ENCODE measurements at regions not wholly inside any gene's neighbourhood (a gene's known extent, or its start where the extent isn't known, plus 50 kb on each side); places are given as distances from the start of the nearest gene placed in this dataset.

DNA sequence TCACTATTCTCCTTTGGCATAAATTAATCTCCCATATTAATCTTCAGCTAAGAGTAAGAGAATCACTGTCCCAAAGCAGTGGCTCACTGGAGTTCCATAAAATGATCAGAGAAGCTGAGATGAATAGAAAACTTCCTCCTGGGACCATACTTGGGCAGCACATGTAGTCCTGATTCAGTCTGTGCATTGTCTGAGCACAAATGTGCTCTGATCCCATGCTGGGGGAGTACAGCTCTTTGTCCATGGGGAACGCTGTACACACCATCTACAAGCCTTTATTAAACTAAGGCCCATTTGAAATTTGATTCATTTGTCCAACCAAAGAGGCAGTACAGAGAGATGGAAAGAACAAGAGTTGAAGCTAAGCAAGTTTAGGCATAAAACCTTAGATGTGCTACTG, 147.4 kb upstream of the PGR start:
- Histone ChIP-seq H3K27me3 (ENCODE audit: control insufficient read depth in 2 of 2, insufficient read depth in 2 of 2, low read length in 2 of 2) (no peaks in the 10 kb centered on the region), H2AFZ (ENCODE audit: low read depth, low read length) (no peak overlapping the region), H3K36me3 (ENCODE audit: control insufficient read depth, insufficient read depth, low read length) (no peaks in the 10 kb centered on the region), H3K4me1 (replicated peaks in 1 of 2; ENCODE audit: control insufficient read depth in 2 of 2, insufficient read depth in 2 of 2, low read length in 2 of 2) (no peaks in the 10 kb centered on the region; a peak in 1 of 5 replicates), H3K9me1 (ENCODE audit: control insufficient read depth, insufficient read depth, low read length) (no peaks in the 10 kb centered on the region), H3K9ac (ENCODE audit: insufficient read depth in 1 of 2, low read depth in 2 of 2, low read length in 2 of 2) (no peak overlapping the region), H3K4me3 (no peak overlapping the region), H3K79me2 (ENCODE audit: control insufficient read depth, insufficient read depth, low read length) (no peaks in the 10 kb centered on the region), H3K27ac (ENCODE audit: extremely low read depth, low read depth, low read length) (no peak overlapping the region), H4K20me1 (replicated peaks; ENCODE audit: control insufficient read depth, insufficient read depth, low read length) (no peaks in the 10 kb centered on the region), H3K4me2 (ENCODE audit: insufficient read depth, low read length) (no peak overlapping the region), H3K9me3 (replicated peaks; ENCODE audit: control insufficient read depth, insufficient read depth, low read depth, low read length) (no peaks in the 10 kb centered on the region)
- no peak for FAIRE-seq
- ChIA-PET CTCF (ENCODE audit: low intra/inter-chr PET ratio) (no interaction called here), POLR2A (no interaction called here)
- BruUV-seq (replicated peaks) = no TSS peak
- TF ChIP-seq, protein P1, sequence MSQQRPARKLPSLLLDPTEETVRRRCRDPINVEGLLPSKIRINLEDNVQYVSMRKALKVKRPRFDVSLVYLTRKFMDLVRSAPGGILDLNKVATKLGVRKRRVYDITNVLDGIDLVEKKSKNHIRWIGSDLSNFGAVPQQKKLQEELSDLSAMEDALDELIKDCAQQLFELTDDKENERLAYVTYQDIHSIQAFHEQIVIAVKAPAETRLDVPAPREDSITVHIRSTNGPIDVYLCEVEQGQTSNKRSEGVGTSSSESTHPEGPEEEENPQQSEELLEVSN (IDR thresholded peaks at IDR 0.05; ENCODE audit: borderline replicate concordance in 1 of 2, extremely low read depth in 1 of 2, insufficient read depth in 1 of 2, insufficient read length in 1 of 2, low read depth in 1 of 2, low read length in 1 of 2, poor library complexity in 1 of 2, severe bottlenecking in 1 of 2) = no peak
- TF ChIP-seq GABPB1 (CRISPR knock-in tag; IDR thresholded peaks at IDR 0.05) = no peak
- TF ChIP-seq ZNF584 (CRISPR knock-in tag; IDR thresholded peaks at IDR 0.05; ENCODE audit: low read depth) = no peak
- TF ChIP-seq SIN3B (IDR thresholded peaks at IDR 0.05; ENCODE audit: low read depth) = no peak
- TF ChIP-seq, protein P2, sequence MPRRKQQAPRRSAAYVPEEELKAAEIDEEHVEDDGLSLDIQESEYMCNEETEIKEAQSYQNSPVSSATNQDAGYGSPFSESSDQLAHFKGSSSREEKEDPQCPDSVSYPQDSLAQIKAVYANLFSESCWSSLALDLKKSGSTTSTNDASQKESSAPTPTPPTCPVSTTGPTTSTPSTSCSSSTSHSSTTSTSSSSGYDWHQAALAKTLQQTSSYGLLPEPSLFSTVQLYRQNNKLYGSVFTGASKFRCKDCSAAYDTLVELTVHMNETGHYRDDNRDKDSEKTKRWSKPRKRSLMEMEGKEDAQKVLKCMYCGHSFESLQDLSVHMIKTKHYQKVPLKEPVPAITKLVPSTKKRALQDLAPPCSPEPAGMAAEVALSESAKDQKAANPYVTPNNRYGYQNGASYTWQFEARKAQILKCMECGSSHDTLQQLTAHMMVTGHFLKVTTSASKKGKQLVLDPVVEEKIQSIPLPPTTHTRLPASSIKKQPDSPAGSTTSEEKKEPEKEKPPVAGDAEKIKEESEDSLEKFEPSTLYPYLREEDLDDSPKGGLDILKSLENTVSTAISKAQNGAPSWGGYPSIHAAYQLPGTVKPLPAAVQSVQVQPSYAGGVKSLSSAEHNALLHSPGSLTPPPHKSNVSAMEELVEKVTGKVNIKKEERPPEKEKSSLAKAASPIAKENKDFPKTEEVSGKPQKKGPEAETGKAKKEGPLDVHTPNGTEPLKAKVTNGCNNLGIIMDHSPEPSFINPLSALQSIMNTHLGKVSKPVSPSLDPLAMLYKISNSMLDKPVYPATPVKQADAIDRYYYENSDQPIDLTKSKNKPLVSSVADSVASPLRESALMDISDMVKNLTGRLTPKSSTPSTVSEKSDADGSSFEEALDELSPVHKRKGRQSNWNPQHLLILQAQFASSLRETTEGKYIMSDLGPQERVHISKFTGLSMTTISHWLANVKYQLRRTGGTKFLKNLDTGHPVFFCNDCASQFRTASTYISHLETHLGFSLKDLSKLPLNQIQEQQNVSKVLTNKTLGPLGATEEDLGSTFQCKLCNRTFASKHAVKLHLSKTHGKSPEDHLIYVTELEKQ (CRISPR knock-in tag; IDR thresholded peaks at IDR 0.05) = no peak
- TF ChIP-seq MCM2 (IDR thresholded peaks at IDR 0.05; ENCODE audit: low read depth) = no peak
- no peak for TF ChIP-seq ZNF76 (CRISPR knock-in tag; IDR thresholded peaks at IDR 0.05; ENCODE audit: borderline replicate concordance)
- TF ChIP-seq, protein P3, sequence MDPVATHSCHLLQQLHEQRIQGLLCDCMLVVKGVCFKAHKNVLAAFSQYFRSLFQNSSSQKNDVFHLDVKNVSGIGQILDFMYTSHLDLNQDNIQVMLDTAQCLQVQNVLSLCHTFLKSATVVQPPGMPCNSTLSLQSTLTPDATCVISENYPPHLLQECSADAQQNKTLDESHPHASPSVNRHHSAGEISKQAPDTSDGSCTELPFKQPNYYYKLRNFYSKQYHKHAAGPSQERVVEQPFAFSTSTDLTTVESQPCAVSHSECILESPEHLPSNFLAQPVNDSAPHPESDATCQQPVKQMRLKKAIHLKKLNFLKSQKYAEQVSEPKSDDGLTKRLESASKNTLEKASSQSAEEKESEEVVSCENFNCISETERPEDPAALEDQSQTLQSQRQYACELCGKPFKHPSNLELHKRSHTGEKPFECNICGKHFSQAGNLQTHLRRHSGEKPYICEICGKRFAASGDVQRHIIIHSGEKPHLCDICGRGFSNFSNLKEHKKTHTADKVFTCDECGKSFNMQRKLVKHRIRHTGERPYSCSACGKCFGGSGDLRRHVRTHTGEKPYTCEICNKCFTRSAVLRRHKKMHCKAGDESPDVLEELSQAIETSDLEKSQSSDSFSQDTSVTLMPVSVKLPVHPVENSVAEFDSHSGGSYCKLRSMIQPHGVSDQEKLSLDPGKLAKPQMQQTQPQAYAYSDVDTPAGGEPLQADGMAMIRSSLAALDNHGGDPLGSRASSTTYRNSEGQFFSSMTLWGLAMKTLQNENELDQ (CRISPR knock-in tag; IDR thresholded peaks at IDR 0.05; ENCODE audit: borderline replicate concordance) = no peak
- no peak for TF ChIP-seq SAFB (IDR thresholded peaks at IDR 0.05; ENCODE audit: borderline replicate concordance, low read depth, low read length)
- TF ChIP-seq MYNN (IDR thresholded peaks at IDR 0.05) = no peak
- no peak for TF ChIP-seq MYNN (CRISPR knock-in tag; IDR thresholded peaks at IDR 0.05)
- TF ChIP-seq SMAD4 (CRISPR knock-in tag; conservative IDR thresholded peaks at IDR 0.05) = no peak
- no peak for TF ChIP-seq ZNF780A (CRISPR knock-in tag; IDR thresholded peaks at IDR 0.05)
- no peak for TF ChIP-seq POU5F1 (IDR thresholded peaks at IDR 0.05; ENCODE audit: borderline replicate concordance, low read depth, low read length, partially characterized antibody)
- in situ Hi-C loops (cut with MboI) (no loop called here), intact Hi-C loops (cut with micrococcal nuclease) (no loop called here)
- no peak for ATAC-seq
- 0% methylated on average over 1 of the region's 1 CpG for WGBS (ENCODE audit: insufficient coverage, low coverage, missing lambda C conversion rate)
- DNase-seq (ENCODE audit: extremely low read depth in 1 of 4, low spot score in 3 of 4) = no peak
